ENCODE measurements at regions not wholly inside any gene's neighbourhood (a gene's known extent, or its start where the extent isn't known, plus 50 kb on each side); places are given as distances from the start of the nearest gene placed in this dataset.

- Histone ChIP-seq H3K9ac (ENCODE audit: low read length) (no peak overlapping the region), H3K27me3 (ENCODE audit: insufficient read depth, low read length) (no peaks in the 10 kb centered on the region), H3K4me1 (ENCODE audit: insufficient read depth, low read length) (no peaks in the 10 kb centered on the region), H2AFZ (ENCODE audit: low read depth, low read length) (no peak overlapping the region), H3K79me2 (ENCODE audit: insufficient read depth, low read length) (no peaks in the 10 kb centered on the region), H3K4me2 (ENCODE audit: low read length) (no peak overlapping the region), H3K27ac (ENCODE audit: low read depth, low read length) (no peak overlapping the region), H4K20me1 (ENCODE audit: insufficient read depth, low read length) (no peaks in the 10 kb centered on the region), H3K9me3 (ENCODE audit: insufficient read depth, low read depth, low read length) (no peaks in the 10 kb centered on the region), H3K36me3 (ENCODE audit: insufficient read depth, low read length) (no peaks in the 10 kb centered on the region), H3K4me3 (ENCODE audit: insufficient read depth, low read depth, low read length) (no peak overlapping the region)
- Mint-ChIP-seq H3K4me1 (ENCODE audit: low read depth, unreplicated experiment) (no peaks in the 10 kb centered on the region), H3K4me3 (ENCODE audit: unreplicated experiment) (no peak overlapping the region), H3K36me3 (ENCODE audit: low read depth, unreplicated experiment) (no peaks in the 10 kb centered on the region), H3K27me3 (ENCODE audit: low read depth, unreplicated experiment) (no peaks in the 10 kb centered on the region), H3K9me3 (ENCODE audit: unreplicated experiment) (no peaks in the 10 kb centered on the region), H3K27ac (ENCODE audit: unreplicated experiment) (no peak overlapping the region)
- TF ChIP-seq CTCF (IDR thresholded peaks at IDR 0.05; ENCODE audit: insufficient read depth, low read depth, low read length) (no peak), EZH2 (IDR thresholded peaks at IDR 0.05; ENCODE audit: insufficient read depth, low read length) (no peak)
- DNase-seq (ENCODE audit: low read depth) (no peak), FAIRE-seq (no peak)
These were observed 83.7 kb upstream of the L3MBTL4 start for GRCh38 chr18:6498289-6498856.

- TF ChIP-seq EZH2 (IDR thresholded peaks at IDR 0.05; ENCODE audit: insufficient read depth, low read length), result no peak
- TF ChIP-seq CTCF (IDR thresholded peaks at IDR 0.05; ENCODE audit: insufficient read depth, low read depth, low read length), result no peak
- no peak overlapping the region for H2AFZ ChIP-seq (ENCODE audit: low read depth, low read length)
- no peaks in the 10 kb centered on the region for H3K27me3 Mint-ChIP-seq (ENCODE audit: low read depth, unreplicated experiment)
- no peak for FAIRE-seq
- no peaks in the 10 kb centered on the region for H3K36me3 ChIP-seq (ENCODE audit: insufficient read depth, low read length)
- no peak overlapping the region for H3K27ac ChIP-seq (ENCODE audit: low read depth, low read length)
- no peaks in the 10 kb centered on the region for H3K9me3 Mint-ChIP-seq (ENCODE audit: unreplicated experiment)
- H3K79me2 ChIP-seq (ENCODE audit: insufficient read depth, low read length), result no peaks in the 10 kb centered on the region
- no peak overlapping the region for H3K4me2 ChIP-seq (ENCODE audit: low read length)
- no peaks in the 10 kb centered on the region for H4K20me1 ChIP-seq (ENCODE audit: insufficient read depth, low read length)
- no peak overlapping the region for H3K27ac Mint-ChIP-seq (ENCODE audit: unreplicated experiment)
- DNase-seq (ENCODE audit: low read depth), result no peak
- H3K4me1 ChIP-seq (ENCODE audit: insufficient read depth, low read length), result no peaks in the 10 kb centered on the region
- no peaks in the 10 kb centered on the region for H3K27me3 ChIP-seq (ENCODE audit: insufficient read depth, low read length)
- no peaks in the 10 kb centered on the region for H3K36me3 Mint-ChIP-seq (ENCODE audit: low read depth, unreplicated experiment)
- no peaks in the 10 kb centered on the region for H3K9me3 ChIP-seq (ENCODE audit: insufficient read depth, low read depth, low read length)
- no peak overlapping the region for H3K4me3 Mint-ChIP-seq (ENCODE audit: unreplicated experiment)
- peaks cover 7% of the 10 kb centered on the region for H3K4me1 Mint-ChIP-seq (ENCODE audit: low read depth, unreplicated experiment)
- H3K4me3 ChIP-seq (ENCODE audit: insufficient read depth, low read depth, low read length), result no peak overlapping the region
- no peak overlapping the region for H3K9ac ChIP-seq (ENCODE audit: low read length)
These were observed 90.1 kb upstream of the L3MBTL4 start for GRCh38 chr18:6504605-6505497.

GRCh38 chr18:6505498-6505875, 90.8 kb upstream of the L3MBTL4 start:
- FAIRE-seq, result no peak

More at GRCh38 chr18:6505498-6505875, 90.8 kb upstream of the L3MBTL4 start:
- no peak overlapping the region for H3K4me3 ChIP-seq (ENCODE audit: insufficient read depth, low read depth, low read length)
- H3K27ac ChIP-seq (ENCODE audit: low read depth, low read length), result no peak overlapping the region
- H3K4me1 ChIP-seq (ENCODE audit: insufficient read depth, low read length), result no peaks in the 10 kb centered on the region
- Mint-ChIP-seq H3K27me3 (ENCODE audit: low read depth, unreplicated experiment) (no peaks in the 10 kb centered on the region), H3K36me3 (ENCODE audit: low read depth, unreplicated experiment) (no peaks in the 10 kb centered on the region), H3K4me1 (ENCODE audit: low read depth, unreplicated experiment) (peaks cover 10% of the 10 kb centered on the region), H3K27ac (ENCODE audit: unreplicated experiment) (no peak overlapping the region), H3K9me3 (ENCODE audit: unreplicated experiment) (no peaks in the 10 kb centered on the region), H3K4me3 (ENCODE audit: unreplicated experiment) (no peak overlapping the region)
- no peak overlapping the region for H3K4me2 ChIP-seq (ENCODE audit: low read length)
- no peaks in the 10 kb centered on the region for H3K79me2 ChIP-seq (ENCODE audit: insufficient read depth, low read length)
- no peak overlapping the region for H2AFZ ChIP-seq (ENCODE audit: low read depth, low read length)
- TF ChIP-seq EZH2 (IDR thresholded peaks at IDR 0.05; ENCODE audit: insufficient read depth, low read length) (no peak), CTCF (IDR thresholded peaks at IDR 0.05; ENCODE audit: insufficient read depth, low read depth, low read length) (no peak)
- no peaks in the 10 kb centered on the region for H3K9me3 ChIP-seq (ENCODE audit: insufficient read depth, low read depth, low read length)
- no peaks in the 10 kb centered on the region for H3K27me3 ChIP-seq (ENCODE audit: insufficient read depth, low read length)
- no peak for DNase-seq (ENCODE audit: low read depth)
- no peak overlapping the region for H3K9ac ChIP-seq (ENCODE audit: low read length)
- no peaks in the 10 kb centered on the region for H4K20me1 ChIP-seq (ENCODE audit: insufficient read depth, low read length)
- no peaks in the 10 kb centered on the region for H3K36me3 ChIP-seq (ENCODE audit: insufficient read depth, low read length)
